ENCODE measurements at regions not wholly inside any gene's neighbourhood (a gene's known extent, or its start where the extent isn't known, plus 50 kb on each side); places are given as distances from the start of the nearest gene placed in this dataset.
"Not testable (repeated sequence)": the region's sequence is repeated elsewhere in the genome, so short reads cannot be mapped to it uniquely, and the experiment has no call there.

DNA sequence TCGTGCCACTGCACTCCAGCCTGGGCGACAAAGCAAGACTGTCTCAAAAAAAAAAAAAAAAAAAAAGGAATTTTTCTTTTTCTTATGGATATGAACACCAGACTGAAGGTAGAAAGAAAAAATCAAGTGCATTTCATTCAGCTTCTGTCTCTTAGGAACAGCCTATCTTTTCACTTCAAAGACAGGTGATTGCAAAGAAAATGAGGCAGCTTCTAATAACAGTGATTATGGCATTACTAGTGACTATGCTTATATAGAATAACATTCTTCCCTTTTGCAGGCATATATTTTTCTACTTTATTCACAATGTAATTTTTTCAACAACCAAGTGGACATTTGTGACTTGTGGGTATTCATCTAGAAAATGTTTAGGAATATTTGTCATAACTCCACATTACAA is 295.5 kb upstream of the ATXN7L3B start:
- no peak for DNase-seq (ENCODE audit: extremely low read depth, low read depth)
- TF ChIP-seq, protein P1, sequence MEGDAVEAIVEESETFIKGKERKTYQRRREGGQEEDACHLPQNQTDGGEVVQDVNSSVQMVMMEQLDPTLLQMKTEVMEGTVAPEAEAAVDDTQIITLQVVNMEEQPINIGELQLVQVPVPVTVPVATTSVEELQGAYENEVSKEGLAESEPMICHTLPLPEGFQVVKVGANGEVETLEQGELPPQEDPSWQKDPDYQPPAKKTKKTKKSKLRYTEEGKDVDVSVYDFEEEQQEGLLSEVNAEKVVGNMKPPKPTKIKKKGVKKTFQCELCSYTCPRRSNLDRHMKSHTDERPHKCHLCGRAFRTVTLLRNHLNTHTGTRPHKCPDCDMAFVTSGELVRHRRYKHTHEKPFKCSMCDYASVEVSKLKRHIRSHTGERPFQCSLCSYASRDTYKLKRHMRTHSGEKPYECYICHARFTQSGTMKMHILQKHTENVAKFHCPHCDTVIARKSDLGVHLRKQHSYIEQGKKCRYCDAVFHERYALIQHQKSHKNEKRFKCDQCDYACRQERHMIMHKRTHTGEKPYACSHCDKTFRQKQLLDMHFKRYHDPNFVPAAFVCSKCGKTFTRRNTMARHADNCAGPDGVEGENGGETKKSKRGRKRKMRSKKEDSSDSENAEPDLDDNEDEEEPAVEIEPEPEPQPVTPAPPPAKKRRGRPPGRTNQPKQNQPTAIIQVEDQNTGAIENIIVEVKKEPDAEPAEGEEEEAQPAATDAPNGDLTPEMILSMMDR (IDR thresholded peaks at IDR 0.05; ENCODE audit: low read depth, low read length): no peak

DNA sequence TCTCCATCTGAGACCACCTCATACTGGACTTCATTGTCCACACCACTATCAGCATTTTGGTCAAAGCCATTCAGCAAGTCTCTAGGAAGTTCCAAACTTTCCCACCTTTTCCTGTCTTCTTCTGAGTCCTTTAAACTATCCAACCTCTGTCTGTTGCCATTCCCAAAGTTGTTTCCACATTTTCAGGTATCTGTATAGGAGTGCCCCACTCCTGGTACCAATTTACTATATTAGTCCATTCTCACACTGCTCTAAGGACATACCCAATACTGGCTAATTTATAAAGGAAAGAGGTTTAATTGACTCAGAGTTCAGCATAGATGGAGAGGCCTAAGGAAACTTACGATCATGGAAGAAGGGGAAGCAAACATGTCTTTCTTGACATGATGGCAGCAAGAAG is 292.2 kb upstream of the ATXN7L3B start:
- TF ChIP-seq, protein P1 (IDR thresholded peaks at IDR 0.05; ENCODE audit: low read depth, low read length): no peak
- DNase-seq (ENCODE audit: extremely low read depth, low read depth): no peak

DNA sequence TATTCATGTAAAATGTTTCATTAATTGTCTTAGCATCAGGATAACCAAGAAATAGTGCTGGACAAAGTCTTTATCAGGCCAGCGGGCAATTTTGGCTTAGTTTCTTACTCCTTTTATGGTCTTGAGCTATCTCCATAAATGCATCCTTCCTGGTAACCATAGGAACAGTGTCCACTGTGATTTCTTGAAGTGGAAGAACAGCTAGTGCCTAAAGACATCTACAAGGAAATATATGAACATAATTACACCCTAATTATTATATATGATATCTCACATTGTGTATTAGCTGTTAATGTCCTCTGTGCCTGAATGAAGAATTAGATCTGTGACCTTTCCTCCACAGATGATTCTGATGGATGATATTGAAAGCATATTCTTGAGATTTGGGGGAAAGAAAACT is 286.7 kb upstream of the ATXN7L3B start:
- TF ChIP-seq, protein P1 (IDR thresholded peaks at IDR 0.05; ENCODE audit: low read depth, low read length): no peak

DNA sequence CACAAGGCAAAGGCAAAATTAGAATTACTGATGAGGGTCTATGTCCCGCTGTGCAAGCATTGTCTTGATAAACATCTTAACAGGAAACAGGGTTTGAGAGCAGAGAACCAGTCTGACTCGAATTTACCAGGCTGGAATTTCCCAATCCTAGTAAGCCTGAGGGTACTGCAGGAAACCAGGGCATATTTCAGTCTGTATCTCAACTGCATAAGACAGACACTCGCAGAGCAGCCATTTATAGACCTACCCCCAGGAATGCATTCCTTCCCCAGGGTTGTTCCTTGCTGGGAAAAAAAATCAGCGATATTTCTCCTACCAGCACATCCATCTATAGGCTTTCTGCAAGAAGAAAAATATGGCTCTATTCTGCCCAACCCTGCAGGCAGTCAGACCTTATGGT is 283.8 kb upstream of the ATXN7L3B start:
- DNase-seq (ENCODE audit: extremely low read depth, low read depth): not testable (repeated sequence)

More for the DNA sequence above, 286.7 kb upstream of the ATXN7L3B start:
- no peak for DNase-seq (ENCODE audit: extremely low read depth, low read depth)

DNA sequence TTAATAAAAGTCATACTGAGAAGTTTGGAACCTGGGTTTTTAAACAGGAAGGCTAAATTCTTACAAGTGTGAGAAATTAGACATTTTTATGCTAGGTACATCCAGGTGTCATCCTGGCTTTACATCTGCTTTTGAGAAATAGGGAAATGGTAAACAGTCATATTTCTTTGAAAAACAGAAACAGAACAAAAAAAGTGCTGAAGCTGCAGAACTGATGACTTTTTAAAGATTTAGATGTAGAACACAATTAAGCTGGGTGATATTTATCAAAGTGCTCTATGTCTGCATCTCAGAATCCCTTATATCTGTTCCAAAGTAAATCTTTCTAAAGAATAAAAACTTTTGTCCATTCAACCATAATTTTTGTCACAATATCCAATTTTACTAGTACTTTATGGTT is 282.9 kb upstream of the ATXN7L3B start:
- TF ChIP-seq, protein P1 (IDR thresholded peaks at IDR 0.05; ENCODE audit: low read depth, low read length): no peak
- DNase-seq (ENCODE audit: extremely low read depth, low read depth): no peak

DNA sequence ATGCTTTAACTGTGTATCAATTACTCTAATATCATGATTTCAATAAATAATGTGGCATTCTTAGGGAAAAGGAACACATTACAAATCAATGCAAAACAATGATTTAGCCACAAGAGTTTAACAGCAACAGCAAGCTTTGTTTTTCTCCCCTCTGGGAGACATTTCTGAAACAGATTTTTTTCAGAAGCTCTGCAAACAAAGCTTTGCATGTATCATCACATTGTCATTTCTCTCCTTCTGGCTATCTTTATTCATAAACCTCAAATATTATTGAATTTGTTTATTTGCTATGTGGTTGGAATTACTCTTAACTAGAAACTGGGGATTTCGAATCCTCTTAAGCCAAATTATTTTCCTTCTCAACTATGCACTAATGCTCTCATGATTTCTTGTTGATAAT is 278.4 kb upstream of the ATXN7L3B start:
- no peak for DNase-seq (ENCODE audit: extremely low read depth, low read depth)

DNA sequence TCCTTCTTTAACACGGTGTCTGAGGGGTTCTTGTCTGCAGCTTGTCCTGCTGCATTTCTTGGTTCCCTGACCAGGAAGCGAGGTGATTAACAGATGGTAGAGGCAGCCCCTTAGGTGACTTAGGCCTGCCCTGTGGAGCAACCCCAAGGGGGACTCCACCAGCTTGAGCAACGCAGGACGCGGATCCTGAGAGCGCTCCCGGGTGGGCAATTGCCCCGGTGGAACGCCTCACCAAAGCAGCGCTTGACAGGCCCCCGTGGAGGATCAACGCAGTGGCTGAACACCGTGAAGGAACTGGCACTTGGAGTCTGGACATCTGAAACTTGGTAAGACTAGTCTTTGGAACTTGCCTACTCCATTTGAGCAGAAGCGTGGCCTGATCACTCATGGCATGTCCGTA is 272.9 kb upstream of the ATXN7L3B start:
- no peak for DNase-seq (ENCODE audit: extremely low read depth, low read depth)
- TF ChIP-seq, protein P1 (IDR thresholded peaks at IDR 0.05; ENCODE audit: low read depth, low read length): no peak

More for the DNA sequence above, 278.4 kb upstream of the ATXN7L3B start:
- TF ChIP-seq, protein P1 (IDR thresholded peaks at IDR 0.05; ENCODE audit: low read depth, low read length): no peak

DNA sequence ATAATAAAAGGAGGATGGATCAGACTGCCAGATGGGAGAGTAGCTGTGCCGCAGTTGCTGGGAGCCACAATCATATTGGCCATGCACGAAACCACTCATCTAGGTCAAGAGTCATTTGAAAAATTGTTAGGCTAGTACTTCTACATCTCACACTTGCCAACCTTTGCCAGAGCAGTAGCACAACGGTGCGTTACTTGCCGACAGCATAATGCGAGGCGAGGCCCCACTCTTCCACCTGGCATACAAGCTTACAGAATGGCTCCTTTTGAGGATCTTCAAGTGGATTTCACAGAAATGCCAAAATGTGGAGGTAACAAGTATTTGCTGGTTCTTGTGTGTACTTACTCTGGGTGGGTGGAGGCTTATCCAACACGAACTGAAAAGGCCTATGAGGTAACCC is 268.3 kb upstream of the ATXN7L3B start:
- DNase-seq (ENCODE audit: extremely low read depth, low read depth): not testable (repeated sequence)

Measured in AG09319 (cell line).